ENCODE measurements at regions not wholly inside any gene's neighbourhood (a gene's known extent, or its start where the extent isn't known, plus 50 kb on each side); places are given as distances from the start of the nearest gene placed in this dataset.

GRCh38 chr5:41670216-41670615, 159.8 kb upstream of the PLCXD3 start:
- TF ChIP-seq CTCF (conservative IDR thresholded peaks at IDR 0.05) = no peak
- no peak for TF ChIP-seq ZFX (IDR thresholded peaks at IDR 0.05)
